ENCODE measurements at regions not wholly inside any gene's neighbourhood (a gene's known extent, or its start where the extent isn't known, plus 50 kb on each side); places are given as distances from the start of the nearest gene placed in this dataset.

DNA sequence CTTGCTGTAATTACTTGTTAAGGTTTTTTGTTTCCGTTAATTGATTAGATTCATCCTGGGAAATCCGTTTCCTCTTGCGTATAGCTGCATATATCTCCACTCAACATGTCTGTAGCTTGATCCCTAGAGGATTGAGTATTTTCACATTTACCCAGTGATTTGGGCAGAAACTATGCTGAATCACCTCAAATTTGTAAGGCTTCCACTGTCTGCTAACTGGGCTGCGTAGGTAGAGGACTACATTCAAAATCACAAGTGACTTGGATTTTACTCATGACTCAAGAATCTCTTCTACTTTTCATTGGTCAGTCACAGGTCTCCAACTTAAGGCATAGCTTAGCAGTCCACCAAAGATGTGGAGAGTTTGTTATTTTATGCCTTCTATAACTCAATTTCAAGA is 141.8 kb downstream of the POLR1F start:
- intact Hi-C loops (cut with DNase I; ENCODE audit: low total_unique reads) = no loop called here
- DNase-seq (ENCODE audit: low spot score in 2 of 2) = no peak
- 95% methylated on average over 4 of the region's 4 CpGs for WGBS, 2 donors
- H3K4me3 ChIP-seq (ENCODE audit: low read depth, poor library complexity, severe bottlenecking) = no peak overlapping the region
- TF ChIP-seq, protein P1, sequence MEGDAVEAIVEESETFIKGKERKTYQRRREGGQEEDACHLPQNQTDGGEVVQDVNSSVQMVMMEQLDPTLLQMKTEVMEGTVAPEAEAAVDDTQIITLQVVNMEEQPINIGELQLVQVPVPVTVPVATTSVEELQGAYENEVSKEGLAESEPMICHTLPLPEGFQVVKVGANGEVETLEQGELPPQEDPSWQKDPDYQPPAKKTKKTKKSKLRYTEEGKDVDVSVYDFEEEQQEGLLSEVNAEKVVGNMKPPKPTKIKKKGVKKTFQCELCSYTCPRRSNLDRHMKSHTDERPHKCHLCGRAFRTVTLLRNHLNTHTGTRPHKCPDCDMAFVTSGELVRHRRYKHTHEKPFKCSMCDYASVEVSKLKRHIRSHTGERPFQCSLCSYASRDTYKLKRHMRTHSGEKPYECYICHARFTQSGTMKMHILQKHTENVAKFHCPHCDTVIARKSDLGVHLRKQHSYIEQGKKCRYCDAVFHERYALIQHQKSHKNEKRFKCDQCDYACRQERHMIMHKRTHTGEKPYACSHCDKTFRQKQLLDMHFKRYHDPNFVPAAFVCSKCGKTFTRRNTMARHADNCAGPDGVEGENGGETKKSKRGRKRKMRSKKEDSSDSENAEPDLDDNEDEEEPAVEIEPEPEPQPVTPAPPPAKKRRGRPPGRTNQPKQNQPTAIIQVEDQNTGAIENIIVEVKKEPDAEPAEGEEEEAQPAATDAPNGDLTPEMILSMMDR (IDR thresholded peaks at IDR 0.05) = no peak
- no peak for TF ChIP-seq POLR2A (IDR thresholded peaks at IDR 0.05)

DNA sequence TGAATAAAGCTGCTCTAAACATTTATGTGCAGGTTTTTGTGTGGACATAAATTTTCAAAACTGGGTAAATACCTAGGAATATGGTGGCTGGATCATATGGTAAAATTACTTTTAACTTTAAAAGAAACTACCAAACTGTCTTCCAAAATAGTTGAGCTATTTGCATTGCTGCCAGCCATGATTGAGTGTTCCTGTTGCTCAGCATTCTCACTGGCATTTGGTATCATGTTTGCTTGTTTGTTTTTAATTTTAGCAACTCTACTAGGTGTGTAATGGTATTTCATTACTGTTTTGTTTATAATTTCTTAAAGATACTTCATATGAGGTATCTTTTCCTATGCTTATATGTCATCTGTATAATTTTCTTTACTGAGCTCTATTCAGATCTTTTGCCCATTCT is 143.2 kb downstream of the POLR1F start:
- no peak for DNase-seq (ENCODE audit: low spot score in 2 of 2)
- intact Hi-C loops (cut with DNase I; ENCODE audit: low total_unique reads) = no loop called here

DNA sequence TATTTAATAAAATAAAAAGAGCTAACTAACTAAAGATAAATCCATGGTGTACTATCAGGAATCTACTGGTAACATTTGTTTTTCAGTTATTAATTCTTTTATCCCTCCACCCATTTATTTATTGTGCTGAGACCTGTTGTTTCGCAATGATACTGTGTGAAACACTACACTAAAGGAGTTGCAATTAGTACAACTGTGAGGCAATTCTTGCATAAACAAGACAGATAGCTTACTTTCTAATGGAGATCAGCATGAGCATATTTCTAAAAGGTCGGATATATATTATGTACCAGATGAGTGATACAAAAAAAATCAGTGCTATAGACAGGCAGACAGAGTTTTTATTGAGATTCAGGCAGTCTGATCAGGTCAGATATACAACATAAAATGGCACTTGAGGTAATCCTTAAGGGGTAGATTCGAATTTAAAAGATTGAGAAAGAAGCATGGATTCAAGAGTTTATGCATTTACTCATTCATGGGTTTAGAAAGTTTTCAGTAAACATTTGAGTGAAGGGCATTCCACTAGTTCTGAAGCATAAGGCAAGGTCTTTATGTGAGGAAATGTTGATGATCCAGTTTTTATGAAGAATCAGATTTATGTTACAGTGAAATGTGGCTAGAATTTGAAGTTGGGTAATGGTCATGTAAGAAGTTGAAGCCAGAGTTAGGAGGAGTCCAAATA is 147.6 kb downstream of the POLR1F start:
- TF ChIP-seq, protein P1 (IDR thresholded peaks at IDR 0.05) = no peak
- TF ChIP-seq POLR2A (IDR thresholded peaks at IDR 0.05) = no peak
- no peak for DNase-seq (ENCODE audit: low spot score in 2 of 2)
- WGBS, 2 donors = 70 to 72% methylated on average over 3 of the region's 3 CpGs
- H3K4me3 ChIP-seq (ENCODE audit: low read depth, poor library complexity, severe bottlenecking) = no peak overlapping the region
- intact Hi-C loops (cut with DNase I; ENCODE audit: low total_unique reads) = no loop called here

More for the DNA sequence above, 143.2 kb downstream of the POLR1F start:
- no peak overlapping the region for H3K4me3 ChIP-seq (ENCODE audit: low read depth, poor library complexity, severe bottlenecking)
- TF ChIP-seq, protein P1 (IDR thresholded peaks at IDR 0.05) = no peak
- no peak for TF ChIP-seq POLR2A (IDR thresholded peaks at IDR 0.05)

DNA sequence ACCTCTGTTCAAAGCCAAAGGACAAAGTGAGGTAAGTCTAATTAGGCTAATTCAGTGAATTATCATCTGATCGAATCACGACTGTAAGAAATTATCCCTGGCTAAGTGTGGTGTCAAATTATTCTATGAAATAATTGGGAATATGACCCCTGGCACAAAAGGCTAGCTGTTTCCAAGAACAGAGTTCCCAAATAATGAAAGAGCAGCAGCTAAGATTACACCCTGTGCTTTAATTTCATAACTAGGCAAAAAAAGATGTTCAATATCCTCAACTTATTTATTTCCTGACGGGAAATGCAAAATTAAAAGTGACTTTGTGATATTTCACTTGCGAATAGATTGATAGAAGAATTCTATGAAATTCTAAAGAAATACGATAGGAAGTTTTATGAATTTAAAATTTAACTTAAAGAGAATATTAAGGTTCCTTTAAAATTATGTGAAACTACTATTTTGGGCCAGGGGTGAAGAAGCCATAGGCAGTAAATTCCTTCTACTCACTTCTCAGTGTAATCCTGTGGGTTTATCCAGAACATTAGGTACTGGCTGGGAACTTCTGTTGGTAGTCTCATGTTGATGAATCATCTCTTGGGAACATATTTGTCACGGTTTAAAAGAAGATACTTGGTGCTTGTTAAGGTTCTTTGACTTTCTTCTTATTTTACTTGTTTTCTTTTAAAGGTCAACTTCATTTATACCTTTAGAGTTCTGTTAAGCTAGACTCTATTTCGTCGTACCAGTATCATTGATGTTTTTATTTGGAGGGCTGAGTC is 148.5 kb downstream of the POLR1F start:
- H3K4me3 ChIP-seq (ENCODE audit: low read depth, poor library complexity, severe bottlenecking) = no peak overlapping the region
- WGBS, 2 donors = 64 to 68% methylated on average over 8 of the region's 8 CpGs
- intact Hi-C loops (cut with DNase I; ENCODE audit: low total_unique reads) = no loop called here
- DNase-seq (ENCODE audit: low spot score in 2 of 2) = no peak
- TF ChIP-seq, protein P1 (IDR thresholded peaks at IDR 0.05) = no peak
- no peak for TF ChIP-seq POLR2A (IDR thresholded peaks at IDR 0.05)

DNA sequence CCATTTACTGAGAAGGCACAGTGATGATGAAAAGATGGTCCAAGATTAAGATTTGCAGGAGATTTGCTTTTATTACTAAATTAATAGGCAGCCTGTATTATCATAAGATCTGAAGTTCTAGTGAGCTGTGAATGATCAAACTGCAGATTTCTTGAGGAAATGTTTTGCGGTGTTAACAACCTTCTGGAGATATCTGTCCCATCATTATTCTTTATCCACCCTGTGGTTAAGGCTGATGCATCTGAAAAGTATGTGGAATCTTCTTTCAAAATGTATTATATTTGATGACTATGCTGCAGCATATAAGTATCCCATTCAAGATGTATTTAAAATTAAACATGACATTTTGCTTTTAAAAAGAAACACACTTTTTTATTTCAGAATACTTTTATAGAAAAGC is 150.3 kb downstream of the POLR1F start:
- no peak overlapping the region for H3K4me3 ChIP-seq (ENCODE audit: low read depth, poor library complexity, severe bottlenecking)
- WGBS, 2 donors = 86 to 87% methylated on average over 1 of the region's 1 CpG
- intact Hi-C loops (cut with DNase I; ENCODE audit: low total_unique reads) = no loop called here
- no peak for DNase-seq (ENCODE audit: low spot score in 2 of 2)
- no peak for TF ChIP-seq POLR2A (IDR thresholded peaks at IDR 0.05)
- TF ChIP-seq, protein P1 (IDR thresholded peaks at IDR 0.05) = no peak
